ENCODE measurements at regions not wholly inside any gene's neighbourhood (a gene's known extent, or its start where the extent isn't known, plus 50 kb on each side); places are given as distances from the start of the nearest gene placed in this dataset.

DNA sequence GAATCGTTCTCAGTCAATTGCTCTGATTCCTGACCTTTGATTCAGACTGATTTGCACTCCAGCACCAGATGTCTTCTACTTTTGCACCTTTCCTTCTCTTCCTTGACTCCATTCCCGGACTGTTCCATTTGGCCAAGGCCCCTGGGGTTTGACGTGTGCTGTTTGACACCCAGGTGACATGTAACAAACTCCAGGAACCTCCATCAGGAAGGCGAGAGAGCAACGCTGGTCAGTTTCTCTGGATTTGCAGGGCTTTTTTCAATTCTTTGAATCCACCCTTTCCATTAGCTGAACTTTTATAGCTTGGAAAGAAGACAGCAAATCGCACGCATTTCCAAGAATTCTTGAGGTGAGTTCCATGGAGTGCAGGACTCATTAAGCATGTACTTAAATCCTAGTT lies 98.4 kb upstream of the FOXF1 start:
- TF ChIP-seq, protein P1, sequence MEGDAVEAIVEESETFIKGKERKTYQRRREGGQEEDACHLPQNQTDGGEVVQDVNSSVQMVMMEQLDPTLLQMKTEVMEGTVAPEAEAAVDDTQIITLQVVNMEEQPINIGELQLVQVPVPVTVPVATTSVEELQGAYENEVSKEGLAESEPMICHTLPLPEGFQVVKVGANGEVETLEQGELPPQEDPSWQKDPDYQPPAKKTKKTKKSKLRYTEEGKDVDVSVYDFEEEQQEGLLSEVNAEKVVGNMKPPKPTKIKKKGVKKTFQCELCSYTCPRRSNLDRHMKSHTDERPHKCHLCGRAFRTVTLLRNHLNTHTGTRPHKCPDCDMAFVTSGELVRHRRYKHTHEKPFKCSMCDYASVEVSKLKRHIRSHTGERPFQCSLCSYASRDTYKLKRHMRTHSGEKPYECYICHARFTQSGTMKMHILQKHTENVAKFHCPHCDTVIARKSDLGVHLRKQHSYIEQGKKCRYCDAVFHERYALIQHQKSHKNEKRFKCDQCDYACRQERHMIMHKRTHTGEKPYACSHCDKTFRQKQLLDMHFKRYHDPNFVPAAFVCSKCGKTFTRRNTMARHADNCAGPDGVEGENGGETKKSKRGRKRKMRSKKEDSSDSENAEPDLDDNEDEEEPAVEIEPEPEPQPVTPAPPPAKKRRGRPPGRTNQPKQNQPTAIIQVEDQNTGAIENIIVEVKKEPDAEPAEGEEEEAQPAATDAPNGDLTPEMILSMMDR (IDR thresholded peaks at IDR 0.05), result no peak
- TF ChIP-seq POLR2A (IDR thresholded peaks at IDR 0.05), result no peak
